NT2/D1 (cell line): ENCODE measurements at regions not wholly inside any gene's neighbourhood (a gene's known extent, or its start where the extent isn't known, plus 50 kb on each side); places are given as distances from the start of the nearest gene placed in this dataset.

Experiments
- DNase-seq: peaks from one replicate; pipeline ENCODE4 v3.0.0-alpha.2; 2011; ENCODE audit warnings: low read depth, low spot score
- H3K27me3 ChIP-seq: 2 replicates; pipeline ENCODE4 v1.6.0; 2011; ENCODE audit warnings: mild to moderate bottlenecking; ENCODE audit not compliant: insufficient read length, insufficient read depth
- H3K36me3 ChIP-seq: 2 replicates; pipeline ENCODE4 v1.6.1; 2011; ENCODE audit warnings: mild to moderate bottlenecking, low read length, mixed read lengths; ENCODE audit not compliant: insufficient read depth, insufficient read length
- H3K4me1 ChIP-seq: 2 replicates; pipeline ENCODE4 v1.5.1; 2011; ENCODE audit not compliant: insufficient read depth, insufficient read length
- H3K4me3 ChIP-seq: 2 replicates; pipeline ENCODE4 v1.5.1; 2011; ENCODE audit warnings: low read depth; ENCODE audit not compliant: insufficient read length
- H3K9ac ChIP-seq: 2 replicates; pipeline ENCODE4 v1.6.0; 2011; ENCODE audit warnings: low read depth; ENCODE audit not compliant: insufficient read length
- H3K9me3 ChIP-seq: 2 replicates; pipeline ENCODE4 v1.5.1; 2011; ENCODE audit warnings: mild to moderate bottlenecking, low read length; ENCODE audit not compliant: insufficient read depth
- SUZ12 ChIP-seq: IDR thresholded peaks from 2 replicates; pipeline ENCODE4 v1.6.1; 2011; ENCODE audit not compliant: insufficient read length, insufficient read depth; ENCODE audit errors: extremely low read depth
- YY1 ChIP-seq: IDR thresholded peaks from 2 replicates; pipeline ENCODE4 v1.6.1; 2011; ENCODE audit not compliant: insufficient read length, insufficient read depth
- ZNF274 ChIP-seq: IDR thresholded peaks from 2 replicates; pipeline ENCODE4 v1.6.1; 2011; ENCODE audit warnings: mild to moderate bottlenecking, low read depth, low read length

GRCh38 chr16:56093055-56093454, 98.2 kb upstream of the GNAO1 start:
- no peak for TF ChIP-seq ZNF274
- TF ChIP-seq SUZ12 = no peak
- no peak for TF ChIP-seq YY1
- Histone ChIP-seq H3K4me3 (no peak overlapping the region), H3K9ac (no peak overlapping the region), H3K4me1 (peaks cover 5% of the 10 kb centered on the region), H3K36me3 (no peaks in the 10 kb centered on the region), H3K27me3 (no peaks in the 10 kb centered on the region), H3K9me3 (no peaks in the 10 kb centered on the region)
- no peak for DNase-seq

- H3K9me3 ChIP-seq = no peaks in the 10 kb centered on the region
- H3K4me3 ChIP-seq = no peak overlapping the region
- peaks cover 5% of the 10 kb centered on the region for H3K4me1 ChIP-seq
- no peak overlapping the region for H3K9ac ChIP-seq
- no peaks in the 10 kb centered on the region for H3K27me3 ChIP-seq
- TF ChIP-seq ZNF274 (no peak), YY1 (no peak), SUZ12 (no peak)
- DNase-seq = no peak
- H3K36me3 ChIP-seq = no peaks in the 10 kb centered on the region
Measured at GRCh38 chr16:56090076-56090475, 101.2 kb upstream of the GNAO1 start.

GRCh38 chr16:56087626-56088025, 103.7 kb upstream of the GNAO1 start:
- Histone ChIP-seq H3K4me3 (no peak overlapping the region), H3K36me3 (no peaks in the 10 kb centered on the region), H3K9ac (no peak overlapping the region), H3K9me3 (no peaks in the 10 kb centered on the region), H3K27me3 (no peaks in the 10 kb centered on the region), H3K4me1 (no peaks in the 10 kb centered on the region)
- no peak for DNase-seq
- TF ChIP-seq SUZ12 (no peak), YY1 (no peak), ZNF274 (no peak)

GRCh38 chr16:56081371-56081770, 109.9 kb upstream of the GNAO1 start:
- H3K36me3 ChIP-seq = no peaks in the 10 kb centered on the region
- H3K27me3 ChIP-seq = no peaks in the 10 kb centered on the region
- H3K9me3 ChIP-seq = no peaks in the 10 kb centered on the region
- TF ChIP-seq YY1 (no peak), ZNF274 (no peak), SUZ12 (no peak)
- no peak for DNase-seq
- H3K9ac ChIP-seq = no peak overlapping the region
- H3K4me3 ChIP-seq = no peak overlapping the region
- no peaks in the 10 kb centered on the region for H3K4me1 ChIP-seq

GRCh38 chr16:56075732-56076388, 115.4 kb upstream of the GNAO1 start:
- TF ChIP-seq YY1 (no peak), SUZ12 (no peak), ZNF274 (no peak)
- H3K9me3 ChIP-seq = no peaks in the 10 kb centered on the region
- no peak overlapping the region for H3K4me3 ChIP-seq
- DNase-seq = no peak
- no peaks in the 10 kb centered on the region for H3K36me3 ChIP-seq
- no peaks in the 10 kb centered on the region for H3K4me1 ChIP-seq
- no peaks in the 10 kb centered on the region for H3K27me3 ChIP-seq
- no peak overlapping the region for H3K9ac ChIP-seq

GRCh38 chr16:56073508-56073907, 117.8 kb upstream of the GNAO1 start:
- H3K4me3 ChIP-seq = no peak overlapping the region
- no peak for DNase-seq
- no peaks in the 10 kb centered on the region for H3K27me3 ChIP-seq
- no peaks in the 10 kb centered on the region for H3K4me1 ChIP-seq
- H3K9ac ChIP-seq = no peak overlapping the region
- no peak for TF ChIP-seq ZNF274
- no peaks in the 10 kb centered on the region for H3K9me3 ChIP-seq
- H3K36me3 ChIP-seq = no peaks in the 10 kb centered on the region

GRCh38 chr16:56072096-56072495, 119.2 kb upstream of the GNAO1 start:
- no peak overlapping the region for H3K9ac ChIP-seq
- DNase-seq = no peak
- H3K4me3 ChIP-seq = no peak overlapping the region
- H3K9me3 ChIP-seq = no peaks in the 10 kb centered on the region
- H3K27me3 ChIP-seq = no peaks in the 10 kb centered on the region
- TF ChIP-seq ZNF274 (no peak), SUZ12 (no peak), YY1 (no peak)
- no peaks in the 10 kb centered on the region for H3K4me1 ChIP-seq
- no peaks in the 10 kb centered on the region for H3K36me3 ChIP-seq
